RKO (cell line): ENCODE measurements at regions not wholly inside any gene's neighbourhood (a gene's known extent, or its start where the extent isn't known, plus 50 kb on each side); places are given as distances from the start of the nearest gene placed in this dataset.

Experiments
- DNase-seq: peaks from one replicate; pipeline ENCODE4 v3.0.0-alpha.2; 2016; ENCODE audit warnings: low spot score

DNA sequence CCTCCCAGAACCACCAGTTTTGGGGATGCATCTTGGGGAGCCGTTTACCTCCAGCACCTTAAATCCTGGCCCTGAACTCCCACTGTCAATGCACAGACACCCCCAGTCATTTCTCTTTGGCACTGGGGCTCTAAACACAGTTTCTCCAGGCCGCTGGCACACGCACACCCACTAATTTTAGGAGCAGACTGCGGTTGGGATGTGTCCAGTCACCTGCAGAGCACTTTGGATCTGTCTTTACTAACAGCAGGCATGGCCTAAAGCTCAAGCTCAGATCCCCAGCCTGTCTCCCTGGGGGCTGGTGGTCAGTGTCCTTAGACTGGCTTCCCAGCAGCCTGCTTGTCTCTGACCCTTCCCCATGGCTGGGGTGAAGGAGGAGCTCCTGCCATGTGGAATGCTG, 49.9 kb downstream of the SYNE3 start:
- no peak for DNase-seq

DNA sequence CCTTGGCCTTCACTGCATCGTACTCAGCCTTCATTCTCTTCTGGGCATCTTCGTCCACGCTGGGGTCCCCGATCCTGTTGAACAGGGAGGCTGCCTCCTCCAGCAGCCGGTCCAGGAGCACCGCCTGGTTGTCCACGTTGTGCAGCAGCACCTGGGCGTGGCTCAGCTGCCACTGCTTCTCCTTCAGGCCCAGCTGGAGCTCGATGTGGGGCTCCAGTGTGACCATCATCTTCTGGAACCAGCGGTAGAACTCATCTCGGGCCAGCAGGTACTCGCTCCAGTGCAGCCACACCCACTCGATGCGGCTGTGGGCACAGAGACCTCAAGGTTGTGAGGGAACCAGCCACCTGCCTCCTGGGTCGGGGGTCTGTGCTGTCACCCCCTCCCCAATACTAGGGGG, 50.5 kb downstream of the SYNE3 start:
- DNase-seq: no peak

DNA sequence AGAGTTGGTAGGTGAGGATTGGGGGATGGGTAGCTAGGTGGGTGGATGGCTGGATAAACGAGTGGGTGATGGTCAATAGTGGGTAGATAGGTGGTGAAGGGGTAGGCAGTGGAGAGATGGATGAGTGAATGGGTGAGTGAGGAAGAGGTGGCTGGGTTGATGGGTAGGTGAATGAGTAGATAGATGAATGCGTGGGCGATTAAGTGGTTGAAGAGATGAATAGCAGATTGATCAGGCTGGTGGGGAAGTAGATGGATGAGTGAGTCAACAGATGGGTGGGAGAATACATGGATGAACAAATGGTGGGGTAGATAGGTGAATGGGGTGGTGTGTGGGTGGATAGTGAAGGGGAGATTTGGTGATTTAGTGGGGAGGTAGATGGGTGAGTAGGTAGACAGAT, 51.1 kb downstream of the SYNE3 start:
- no peak for DNase-seq

DNA sequence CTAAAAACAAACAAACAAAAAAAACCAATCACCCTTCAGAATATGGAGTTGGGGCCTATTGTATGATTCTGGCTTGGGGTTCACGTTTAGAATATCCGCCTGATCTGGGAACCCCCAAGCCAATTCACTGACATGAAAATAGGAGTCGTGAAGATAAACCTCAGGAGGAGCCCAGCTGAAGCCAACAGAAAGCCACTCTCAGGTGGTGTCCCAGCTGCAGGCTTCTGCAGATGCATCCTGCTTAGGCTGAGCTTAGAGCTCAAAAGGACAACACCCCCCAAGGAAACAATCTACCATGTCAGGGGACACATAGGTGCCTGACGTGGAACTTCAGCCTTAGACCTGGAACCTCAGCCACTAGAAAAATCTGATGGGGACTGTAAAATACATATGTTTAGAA, 51.9 kb downstream of the SYNE3 start:
- no peak for DNase-seq

DNA sequence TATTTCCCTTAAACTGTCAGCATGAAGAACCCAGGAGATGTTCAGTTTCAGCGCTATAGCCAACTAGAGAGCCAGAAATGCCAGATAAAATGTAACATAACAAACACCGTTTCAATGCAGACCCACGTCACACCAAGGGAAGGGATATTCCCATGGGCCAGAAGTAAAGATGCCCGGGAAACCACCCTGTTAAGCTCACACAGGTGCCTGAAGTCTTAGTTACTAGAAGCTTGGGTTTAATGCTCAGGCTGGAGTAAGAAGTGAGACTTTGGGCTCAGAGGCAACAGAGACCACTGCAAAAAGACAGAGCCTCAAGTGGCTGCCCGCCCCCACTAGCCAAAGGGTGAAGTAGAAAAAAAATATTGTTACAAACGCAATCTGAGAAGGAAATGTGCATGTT, 52.3 kb downstream of the SYNE3 start:
- no peak for DNase-seq

DNA sequence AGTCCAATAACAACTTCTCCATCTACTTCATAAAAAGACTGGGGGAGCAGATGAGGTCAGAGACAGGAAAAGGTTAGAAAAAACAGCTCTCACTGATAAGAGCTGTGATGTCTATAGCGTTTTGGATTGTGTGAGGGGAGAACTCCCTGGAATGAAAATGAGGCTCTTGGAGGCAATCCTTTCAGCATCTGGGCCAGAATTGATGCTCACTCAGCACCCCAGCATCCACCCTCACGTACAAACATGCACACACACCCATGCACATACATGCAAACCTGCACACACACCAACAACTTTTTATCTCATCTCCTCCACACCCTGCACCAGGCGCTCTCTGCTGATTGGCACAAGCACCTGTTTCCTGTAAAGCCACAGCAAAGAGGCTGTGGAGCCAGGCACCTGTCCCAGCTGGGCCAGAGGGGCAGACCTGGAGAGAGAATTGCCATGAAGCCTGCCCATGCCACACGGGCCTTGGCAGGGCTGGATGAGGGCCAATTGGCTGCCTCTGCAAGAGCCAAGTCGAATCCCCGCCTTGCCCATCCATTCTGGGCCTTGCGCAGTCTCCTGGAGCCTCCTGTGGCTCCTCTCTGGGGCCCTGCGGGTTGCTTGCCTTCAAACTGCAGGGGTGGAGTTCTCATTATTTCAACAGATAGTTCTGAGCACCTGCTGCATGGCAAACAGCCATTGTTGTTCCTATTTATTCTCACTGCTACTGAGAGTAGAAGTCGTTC, 53.1 kb downstream of the SYNE3 start:
- DNase-seq: no peak

DNA sequence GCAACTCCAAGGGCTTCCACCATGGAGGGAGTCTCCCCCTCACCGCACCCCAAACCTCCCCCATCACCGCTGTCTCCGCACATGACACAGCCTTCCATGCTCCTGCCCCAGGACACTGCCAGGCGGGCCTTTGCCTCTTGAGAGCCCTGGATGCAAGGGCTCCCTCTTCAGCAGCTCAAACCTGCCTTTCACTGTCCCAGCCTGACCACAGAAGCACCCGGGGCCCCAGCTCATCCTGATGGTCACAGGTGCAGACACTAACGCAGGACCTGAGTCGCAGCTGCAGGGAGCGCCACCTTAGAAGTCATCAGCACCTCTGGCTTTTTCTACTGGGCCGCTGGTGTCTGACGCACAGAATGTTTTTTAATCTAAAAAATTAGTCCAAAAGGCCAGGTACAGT, 54.0 kb downstream of the SYNE3 start:
- no peak for DNase-seq

DNA sequence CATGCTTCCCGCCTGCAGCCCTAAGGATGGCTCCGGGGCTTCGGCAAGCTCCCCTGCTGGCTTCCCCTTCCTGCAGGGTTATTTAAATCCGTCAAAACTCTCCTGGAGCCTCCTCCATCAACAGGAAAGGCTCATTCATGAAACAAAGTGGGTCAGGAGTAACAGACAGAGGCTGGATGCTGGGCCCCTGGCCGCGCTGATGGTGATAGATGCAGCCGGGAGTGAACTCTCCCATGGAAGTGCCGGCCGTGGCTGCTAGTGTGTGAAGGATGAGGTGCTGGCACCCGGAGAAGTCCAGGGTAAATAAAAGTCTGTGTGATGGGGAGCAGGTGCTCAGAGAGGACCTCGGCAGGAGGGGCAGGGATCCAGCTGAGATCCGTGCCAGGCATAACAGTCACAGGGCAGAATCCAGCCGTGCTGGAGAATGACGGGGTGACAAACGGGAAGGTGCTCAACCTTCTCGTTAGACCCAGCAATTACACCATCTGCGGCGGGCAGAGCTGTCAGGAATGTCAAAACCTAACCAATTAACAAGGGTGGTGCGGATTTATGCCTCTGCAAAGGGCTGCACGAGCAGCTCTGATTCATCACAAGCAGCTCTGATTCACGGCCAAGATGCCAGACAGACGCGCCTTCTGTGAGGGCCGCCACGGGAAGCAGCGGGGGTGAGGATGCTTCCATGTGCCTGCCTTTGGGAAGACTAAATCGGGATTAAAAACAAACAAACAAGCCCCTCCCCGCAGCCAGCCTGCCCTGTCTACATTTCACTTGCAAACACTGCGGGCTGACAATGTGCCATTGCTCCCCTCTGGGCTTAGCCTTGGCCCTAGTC, 55.6 kb downstream of the SYNE3 start:
- DNase-seq: peak; percentile 77

DNA sequence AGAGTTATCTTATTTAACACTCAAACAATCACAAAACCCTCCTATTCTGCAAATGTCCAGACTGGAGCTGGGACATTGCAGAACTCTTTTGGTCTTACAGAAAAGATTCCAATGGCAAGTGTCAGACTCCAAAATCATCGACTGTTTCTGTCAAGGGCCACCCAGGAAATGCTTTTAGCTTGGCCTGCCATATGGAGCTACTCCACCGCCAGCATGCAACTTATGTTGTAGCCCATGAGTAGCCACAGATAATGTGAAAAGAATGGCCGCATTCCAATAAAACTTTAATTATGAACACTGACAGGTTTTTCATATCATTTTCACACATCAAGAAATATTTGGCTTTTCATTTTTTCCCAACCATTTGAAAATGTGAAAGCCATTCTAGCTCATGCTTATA, 57.5 kb downstream of the SYNE3 start:
- DNase-seq: no peak

DNA sequence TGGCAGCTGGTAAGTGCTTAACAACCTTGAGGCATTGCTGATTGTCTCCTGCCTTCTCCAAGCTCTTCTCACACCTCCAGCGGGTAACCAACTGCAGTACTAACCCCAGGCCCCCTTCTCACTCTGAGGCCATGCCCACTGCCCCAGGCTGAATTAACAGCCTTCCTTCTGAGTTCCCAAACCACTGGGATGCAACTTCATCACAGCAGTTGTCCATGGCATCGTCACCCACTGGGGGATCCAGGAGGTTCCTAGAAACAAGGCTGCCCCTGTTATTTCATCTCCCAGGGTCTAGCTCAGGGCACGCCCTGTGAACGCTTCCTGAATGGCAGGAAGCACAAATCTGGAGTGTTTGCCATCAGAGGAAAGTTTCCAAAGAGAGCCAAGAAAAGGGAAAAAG, 58.0 kb downstream of the SYNE3 start:
- no peak for DNase-seq

DNA sequence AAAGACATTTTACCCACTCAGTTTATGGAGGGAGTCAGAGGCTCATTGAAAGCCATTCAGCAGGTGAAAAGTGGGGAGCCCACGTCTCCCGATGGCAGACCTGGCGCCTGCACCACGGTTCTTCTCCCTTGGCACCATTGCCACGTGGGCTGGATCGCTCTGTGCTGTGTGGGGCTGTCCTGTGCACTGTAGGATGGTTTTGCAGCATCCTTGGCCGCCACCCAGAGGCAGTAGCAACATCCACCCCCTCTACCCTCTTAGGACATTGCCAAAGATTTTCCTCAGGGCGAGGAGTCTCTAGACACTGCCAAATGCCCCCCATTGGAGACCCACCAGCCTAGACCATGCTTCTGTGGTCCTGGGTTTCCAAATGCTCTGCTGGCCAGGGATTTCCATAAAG, 60.2 kb downstream of the SYNE3 start:
- DNase-seq: no peak

DNA sequence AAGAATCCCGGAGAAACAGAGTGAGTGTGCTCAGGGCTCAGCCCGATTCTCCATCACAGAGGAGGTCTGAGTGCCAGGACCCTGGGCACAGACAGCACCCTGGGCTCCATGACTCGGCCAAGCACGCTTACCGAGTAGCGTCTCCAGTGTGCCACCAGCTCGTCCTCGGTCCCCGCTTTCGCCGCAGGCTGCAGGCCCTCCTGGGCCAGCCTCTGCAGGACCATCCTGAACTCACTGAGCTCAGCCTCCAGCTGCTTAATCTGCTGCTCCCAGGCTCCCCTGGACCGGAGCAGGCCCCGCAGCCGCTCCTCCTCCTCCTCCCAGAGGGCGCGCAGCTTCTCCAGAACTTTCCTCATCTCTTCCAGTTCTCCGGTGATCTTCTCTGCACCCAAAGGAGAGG, 61.2 kb downstream of the SYNE3 start:
- no peak for DNase-seq

DNA sequence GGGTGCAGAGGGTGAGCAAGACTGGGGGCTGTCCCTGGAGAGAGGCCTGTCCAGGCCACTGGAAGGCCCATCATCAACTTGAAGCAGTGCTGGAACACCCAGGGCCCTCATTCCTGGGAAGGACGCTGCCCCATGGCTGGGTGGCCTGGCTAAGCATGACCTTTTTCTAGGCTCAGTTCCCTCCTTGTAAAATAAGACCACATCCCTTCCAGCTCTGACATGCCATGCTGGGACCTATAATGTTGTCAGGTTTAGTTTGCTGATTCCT, 62.8 kb downstream of the SYNE3 start:
- no peak for DNase-seq

DNA sequence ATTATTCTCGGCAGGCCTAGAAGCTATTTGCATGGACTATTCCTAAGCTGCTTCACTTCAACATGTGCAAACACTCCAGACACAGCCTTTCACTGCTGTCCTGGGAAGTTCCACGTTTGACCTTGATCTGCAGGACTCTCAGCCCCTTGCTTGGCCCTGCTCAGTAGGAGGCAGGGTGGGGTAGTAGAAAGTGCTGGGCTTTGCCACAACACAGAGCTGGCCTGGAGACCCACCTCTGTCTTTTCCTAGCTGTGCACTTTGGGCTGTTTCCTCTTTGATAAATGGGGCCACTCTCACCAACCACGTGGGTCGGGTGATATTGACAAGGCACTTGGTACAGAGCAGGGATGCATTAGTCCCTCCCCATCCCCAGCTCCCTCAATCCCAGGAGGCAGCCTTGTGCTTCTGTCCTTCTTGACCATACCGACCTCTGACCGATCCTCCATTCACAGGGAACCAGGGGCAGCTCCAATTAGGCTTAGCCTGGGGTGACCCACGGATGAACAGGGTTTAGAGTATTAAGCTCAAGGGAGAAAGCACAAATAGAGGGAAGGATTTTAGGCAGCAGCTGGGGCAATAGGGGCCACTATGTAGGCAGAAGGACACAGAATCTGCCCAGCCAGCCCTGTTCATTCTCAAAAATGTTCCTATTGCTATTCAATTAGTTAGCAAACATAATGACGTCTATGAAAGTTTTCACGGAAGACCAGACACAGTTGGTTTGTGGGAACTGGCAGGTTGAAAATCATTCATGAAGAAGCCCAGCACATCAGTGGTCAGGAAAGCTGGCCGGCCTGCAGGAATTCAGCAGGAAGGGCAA, 63.3 kb downstream of the SYNE3 start:
- DNase-seq: no peak

DNA sequence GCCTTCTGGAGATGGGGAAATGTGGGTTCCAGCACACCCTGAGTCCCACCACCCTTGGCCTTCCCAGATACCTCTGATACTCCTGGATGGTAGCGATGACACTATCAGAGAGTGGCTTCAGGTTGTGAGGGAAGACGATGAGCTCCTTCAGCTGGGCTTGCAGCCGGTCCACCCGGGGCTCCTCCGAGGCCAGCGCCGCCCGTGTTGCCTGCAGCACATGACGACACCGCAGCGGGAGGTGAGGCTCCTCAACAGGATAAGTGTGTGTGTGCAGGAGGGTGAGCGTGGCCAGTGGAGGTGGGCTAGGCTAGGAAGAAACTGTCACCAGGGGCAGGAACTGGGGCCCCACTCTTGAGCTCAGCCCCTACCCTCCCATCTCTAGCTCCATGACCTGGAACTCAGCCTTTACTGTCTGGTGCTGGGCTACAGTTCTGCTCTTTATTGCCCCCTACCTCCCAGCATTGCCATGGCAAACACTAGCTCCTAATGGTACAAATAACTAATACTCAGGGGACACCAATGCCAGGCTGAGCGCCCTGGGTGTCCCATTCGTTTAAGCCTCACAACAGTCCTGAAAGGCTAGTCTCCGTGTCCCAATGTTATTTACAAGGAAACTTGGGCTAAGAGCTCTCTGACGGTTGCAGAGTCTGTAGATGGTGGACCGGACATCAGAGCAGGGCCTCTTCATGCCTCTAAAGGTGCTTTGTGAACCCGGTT, 64.1 kb downstream of the SYNE3 start:
- no peak for DNase-seq

DNA sequence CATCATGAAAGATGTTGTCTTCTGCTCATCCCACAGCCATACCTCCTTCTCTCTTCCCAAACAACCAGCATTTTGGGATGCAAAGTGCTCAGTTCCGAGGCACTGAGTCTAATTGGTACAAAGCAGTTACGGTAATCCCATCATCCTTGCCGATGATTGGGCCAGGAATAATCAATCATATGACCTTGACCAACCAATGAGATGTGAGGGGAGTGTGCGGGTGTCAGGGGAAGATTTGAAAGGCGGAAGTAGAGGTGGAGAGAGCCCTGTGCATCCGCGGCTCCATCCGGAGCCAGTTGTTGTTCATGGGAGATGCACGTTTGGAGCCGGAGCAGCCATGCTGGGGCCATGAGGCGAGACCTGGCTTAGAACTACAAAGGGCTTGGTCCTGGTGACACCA, 67.3 kb downstream of the SYNE3 start:
- no peak for DNase-seq

DNA sequence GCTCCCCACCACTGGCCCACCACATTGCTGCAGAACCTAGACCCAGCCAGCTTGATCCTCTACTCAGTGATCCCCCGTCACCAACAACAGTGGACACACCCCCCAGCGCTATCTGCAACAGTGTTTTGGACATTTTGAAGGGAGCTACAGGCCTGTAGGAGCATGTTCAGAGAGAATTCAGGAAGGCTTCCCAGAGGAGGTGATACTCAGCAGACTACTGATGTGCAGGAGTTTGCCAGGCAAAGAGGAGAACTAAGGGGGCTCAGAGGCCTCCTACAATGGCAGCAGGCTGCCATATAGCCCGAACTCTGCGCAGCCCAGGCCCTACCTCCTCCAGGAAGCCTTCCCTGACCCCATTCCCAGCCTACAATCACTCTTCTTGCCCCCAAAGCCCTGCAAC, 70.0 kb downstream of the SYNE3 start:
- DNase-seq: no peak

DNA sequence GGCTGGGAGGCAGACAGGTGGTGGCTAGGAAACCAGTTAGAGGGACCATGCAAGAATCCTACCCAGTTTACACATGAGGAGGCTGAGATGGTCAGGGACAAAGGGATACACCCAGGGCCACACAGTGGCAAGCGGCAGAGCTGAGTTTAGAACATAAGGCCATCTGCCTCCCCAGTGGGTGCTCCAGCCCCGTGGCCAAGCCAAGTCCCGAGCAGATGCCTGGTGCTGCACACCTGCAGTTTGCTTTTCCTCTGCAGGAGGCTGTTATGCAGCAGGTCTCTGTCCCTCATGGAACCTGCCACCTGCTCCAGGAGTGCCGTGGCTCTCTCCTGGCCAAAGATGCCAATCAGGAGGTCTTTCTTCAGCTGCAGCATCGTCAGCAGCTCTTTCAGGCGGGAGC, 70.8 kb downstream of the SYNE3 start:
- DNase-seq: no peak

DNA sequence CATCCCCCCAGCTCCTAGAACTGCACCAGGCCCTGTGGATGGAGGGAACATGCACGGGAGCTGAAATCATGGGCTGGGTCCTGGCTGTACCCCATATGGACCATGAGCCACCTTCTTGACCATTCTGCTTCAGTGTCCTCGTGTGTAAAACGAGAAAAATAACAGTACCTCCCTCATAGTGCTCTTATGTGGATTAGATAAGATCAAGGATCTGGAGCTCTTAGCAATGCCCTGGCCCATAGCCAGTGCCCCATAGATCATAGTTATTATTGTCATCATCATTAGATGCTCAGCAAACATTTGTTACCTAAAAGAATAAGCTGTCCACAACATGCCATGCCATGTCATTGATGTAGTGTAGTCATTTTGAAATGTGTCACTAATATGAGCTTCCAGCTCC, 71.3 kb downstream of the SYNE3 start:
- no peak for DNase-seq

DNA sequence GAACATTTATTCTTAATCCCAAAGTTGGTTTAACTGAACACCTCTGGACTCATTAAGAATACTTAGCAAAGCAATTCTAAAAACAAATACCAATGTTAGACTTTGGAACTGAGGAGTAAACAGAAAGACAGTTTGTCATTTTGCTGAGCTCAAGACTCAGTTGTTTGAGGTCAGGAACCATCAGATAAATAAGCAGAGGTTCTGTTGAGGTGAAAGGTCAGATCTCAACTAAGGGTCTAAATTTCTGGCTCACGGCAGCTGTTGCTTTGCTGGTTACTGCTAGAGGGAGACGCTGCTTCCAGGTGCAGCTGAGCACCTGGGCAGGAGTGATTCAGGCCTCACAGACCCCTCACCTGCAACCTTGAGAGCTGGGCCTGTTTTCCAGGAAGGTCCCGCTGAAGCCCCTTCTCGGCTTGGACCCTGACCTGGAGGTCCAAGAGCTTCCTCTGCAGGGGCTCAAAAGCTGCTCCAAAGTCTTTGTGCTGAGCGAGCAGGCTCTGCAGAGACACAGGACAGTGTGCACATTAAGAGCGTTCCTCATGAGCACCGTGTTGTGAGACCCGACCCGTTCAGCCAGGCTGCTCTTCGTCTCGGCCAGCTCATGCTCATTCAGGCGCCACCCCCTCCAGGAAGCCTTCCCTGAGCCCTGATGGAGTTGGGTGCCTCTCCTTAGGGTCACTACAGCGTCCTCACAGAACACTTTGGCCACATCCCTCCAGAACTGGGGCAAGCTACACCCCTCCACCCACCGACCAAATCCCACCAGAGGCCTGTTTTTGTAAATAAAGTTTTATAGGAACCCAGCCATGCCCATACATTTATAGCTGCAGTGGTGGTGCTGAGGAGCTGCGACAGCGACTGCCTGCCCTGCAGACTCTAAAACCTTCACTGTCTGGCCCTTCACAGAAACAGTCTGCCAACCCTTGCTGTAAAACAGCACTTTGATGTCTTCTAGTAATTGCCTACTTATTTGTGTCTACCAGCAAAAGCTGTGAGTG, 72.0 kb downstream of the SYNE3 start:
- DNase-seq: no peak

DNA sequence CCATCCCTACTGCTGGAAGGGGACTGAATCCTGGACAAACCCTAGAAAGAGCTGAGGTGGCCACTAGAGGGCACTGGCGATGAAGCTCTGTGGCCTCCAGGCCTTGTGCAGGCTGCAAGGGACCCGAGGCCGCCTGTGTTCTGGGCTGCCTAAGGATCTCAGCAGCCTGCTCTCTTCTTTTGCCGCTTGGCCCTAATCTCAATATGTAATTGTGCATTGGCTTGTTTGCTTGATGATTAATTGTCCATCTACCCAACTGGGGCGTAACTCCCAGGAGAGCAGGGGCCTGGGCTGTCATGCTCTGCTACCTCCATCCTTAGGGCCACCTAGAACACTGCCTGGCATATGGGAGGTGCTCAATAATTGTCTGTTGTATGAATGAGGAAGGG, 73.8 kb downstream of the SYNE3 start:
- peak; percentile 57 for DNase-seq
